Left cardiac atrium (tissue), 4 donors: ENCODE measurements at regions not wholly inside any gene's neighbourhood (a gene's known extent, or its start where the extent isn't known, plus 50 kb on each side); places are given as distances from the start of the nearest gene placed in this dataset.

Experiments
- ATAC-seq, 2 donors: fragments of 200-7000 bp; cut with Tn5 transposase; one replicate each; pipeline ENCODE4 v1.9.1; 2020; ENCODE audit warnings: mild to moderate bottlenecking in 2 of 2, moderate library complexity in 2 of 2
- DNase-seq: peaks from one replicate; pipeline ENCODE4 v3.0.0-alpha.2; 2020
- intact Hi-C, 2 donors: fragments of 100-400 bp; cut with DNase I; formaldehyde crosslinking; loops; one replicate each; pipeline versions ENCODE4 v1.14.1 to v1.15.1; 2022 to 2023
- donor health status: DM: no; HTN: yes; CAD: no.
- donor health status: DM: no; HTN: yes; CAD: no; lungs with severe emphysema.
- donor health status: DM: yes; HTN: yes; CAD: no.
- donor health status: Dilated cardiomyopathy.

- intact Hi-C loops = no loop called here
- no peak for DNase-seq
- peak; percentile 14 to 20 for ATAC-seq
Measured at GRCh38 chr1:59007820-59008598, 224.2 kb upstream of the JUN start.

DNA sequence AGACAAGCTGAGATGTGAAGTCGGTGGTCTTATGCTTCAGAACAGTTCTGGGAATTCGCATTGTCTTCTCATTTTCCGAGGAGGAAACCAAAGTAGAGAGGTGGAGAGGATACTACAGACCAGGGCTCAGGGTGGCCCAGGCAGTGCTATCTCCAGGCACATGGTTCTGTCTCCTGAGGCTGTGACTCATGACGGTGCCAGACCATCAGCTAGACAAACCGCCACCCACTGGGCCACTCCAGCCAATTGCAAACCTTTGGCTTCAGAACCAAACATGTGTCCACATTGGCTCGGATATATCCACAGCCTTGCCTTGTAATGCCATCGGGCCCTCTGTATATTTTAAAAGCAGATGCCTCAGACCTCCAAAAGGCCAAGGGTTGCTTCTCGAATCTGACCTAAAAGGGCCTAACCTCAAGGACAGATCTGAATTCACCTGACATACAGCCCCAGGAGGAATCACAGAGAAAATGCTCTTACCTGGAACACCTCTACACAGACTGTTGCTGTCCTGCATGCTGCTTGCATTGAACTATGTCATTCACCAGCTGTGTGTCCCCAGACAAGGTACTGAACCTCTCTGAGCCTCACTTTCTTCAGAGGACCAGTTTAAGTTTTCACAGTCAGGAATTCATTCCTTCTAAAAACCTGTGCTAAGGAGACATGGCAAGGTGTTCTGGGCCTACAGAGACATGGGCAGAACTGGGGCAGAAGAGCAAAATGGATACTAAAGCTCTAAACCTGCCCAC, 224.9 kb upstream of the JUN start:
- intact Hi-C loops = no loop called here
- ATAC-seq (peak; percentile 31 to 45), DNase-seq (peak; percentile 35)

DNA sequence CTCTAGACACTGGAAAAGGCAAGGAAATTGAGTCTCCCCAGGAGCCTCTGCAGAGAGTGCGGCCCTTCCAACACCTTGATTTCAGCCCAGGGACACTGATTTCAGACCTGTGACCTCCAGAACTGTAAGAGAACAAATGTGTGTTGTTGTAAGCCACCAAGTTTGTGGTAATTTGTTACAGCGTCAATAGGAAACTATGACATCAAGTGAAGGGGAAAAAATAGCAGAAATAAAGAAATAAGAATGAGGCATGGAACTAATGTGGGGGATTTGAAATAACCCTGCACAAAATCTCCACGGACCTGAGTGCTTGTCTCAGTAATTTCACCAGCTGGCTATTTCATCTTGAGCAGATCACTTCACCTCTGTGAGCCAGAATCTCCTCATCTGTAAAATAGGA, 227.8 kb upstream of the JUN start:
- intact Hi-C loops = no loop called here
- DNase-seq = no peak
- no peak for ATAC-seq

DNA sequence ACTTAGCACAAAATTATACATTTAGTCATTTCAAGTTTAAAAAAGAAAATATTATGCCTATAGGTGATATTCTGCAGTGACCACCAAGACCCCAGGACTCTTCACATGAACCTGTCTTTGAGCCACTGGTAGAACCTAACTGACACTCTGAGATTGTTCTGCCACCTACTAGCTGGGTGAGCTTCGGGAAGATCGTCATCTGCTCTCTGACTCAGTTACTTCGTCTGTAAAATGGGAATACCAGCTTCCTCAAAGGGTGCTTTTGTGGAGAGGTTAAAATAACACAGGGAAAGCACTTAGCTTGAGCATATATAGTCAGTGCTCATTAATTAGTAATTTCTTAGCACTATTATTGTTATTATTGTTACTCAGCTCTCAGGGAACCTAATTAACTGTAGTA, 228.5 kb upstream of the JUN start:
- DNase-seq (no peak), ATAC-seq (no peak)
- intact Hi-C loops = no loop called here

- ATAC-seq = peak; percentile 70 to 74
- intact Hi-C loops = no loop called here
- DNase-seq = peak; percentile 45
Measured at GRCh38 chr1:59013276-59013927, 229.6 kb upstream of the JUN start.

- intact Hi-C loops = no loop called here
- ATAC-seq = no peak
- DNase-seq = no peak
Measured at GRCh38 chr1:59013928-59014279, 230.1 kb upstream of the JUN start.

- intact Hi-C loops = no loop called here
- DNase-seq (no peak), ATAC-seq (no peak)
Measured at GRCh38 chr1:59014827-59015226, 231.0 kb upstream of the JUN start.

DNA sequence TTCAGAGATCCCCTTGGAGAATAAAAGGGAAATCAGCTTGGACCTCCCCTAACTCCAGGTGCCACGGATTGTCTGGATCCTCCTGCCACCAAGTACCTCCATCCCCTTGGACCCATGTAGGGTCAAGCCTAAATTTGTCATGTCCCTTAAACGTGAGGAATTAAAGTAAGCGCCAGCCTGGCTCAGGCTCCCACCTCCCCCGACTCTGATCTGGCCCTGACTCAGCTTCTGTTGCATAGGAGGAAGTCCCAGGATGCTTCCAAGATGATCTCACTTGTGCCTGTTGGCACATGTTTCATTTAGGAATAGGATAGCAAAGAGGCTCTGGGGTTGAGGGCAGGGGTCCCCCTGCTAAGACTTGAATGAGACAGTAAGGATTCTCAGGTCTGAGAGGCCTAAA, 231.9 kb upstream of the JUN start:
- ATAC-seq (peak in 1 of 2 donors; percentile 39), DNase-seq (no peak)
- intact Hi-C loops = no loop called here

DNA sequence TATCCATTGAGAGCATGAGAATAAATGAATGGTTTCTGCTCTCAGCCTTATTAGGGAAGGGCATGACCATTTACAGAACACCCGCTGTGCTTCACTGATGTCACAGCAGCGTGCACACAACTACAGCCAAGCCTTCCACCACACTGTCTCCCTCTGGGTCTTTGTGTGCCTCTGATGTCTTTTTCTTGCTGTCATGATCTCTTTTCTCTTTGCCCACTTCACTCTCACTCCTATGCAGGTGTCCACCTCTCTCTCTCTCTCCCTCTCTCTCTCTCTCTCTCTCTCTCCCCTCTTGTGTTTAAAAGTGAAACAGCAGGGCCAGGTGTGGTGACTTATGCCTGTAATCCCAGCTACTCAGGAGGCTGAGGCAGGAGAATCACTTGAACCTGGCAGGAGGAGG, 232.5 kb upstream of the JUN start:
- DNase-seq = no peak
- no peak for ATAC-seq
- intact Hi-C loops = no loop called here

GRCh38 chr1:59017501-59018231, 233.8 kb upstream of the JUN start:
- ATAC-seq (no peak), DNase-seq (no peak)
- intact Hi-C loops = no loop called here

- intact Hi-C loops = no loop called here
- ATAC-seq = no peak
- no peak for DNase-seq
Measured at GRCh38 chr1:59018446-59018845, 234.6 kb upstream of the JUN start.

- ATAC-seq (peak; percentile 78 to 92), DNase-seq (peak; percentile 40)
- intact Hi-C loops = no loop called here
Measured at GRCh38 chr1:59018860-59019259, 235.0 kb upstream of the JUN start.

DNA sequence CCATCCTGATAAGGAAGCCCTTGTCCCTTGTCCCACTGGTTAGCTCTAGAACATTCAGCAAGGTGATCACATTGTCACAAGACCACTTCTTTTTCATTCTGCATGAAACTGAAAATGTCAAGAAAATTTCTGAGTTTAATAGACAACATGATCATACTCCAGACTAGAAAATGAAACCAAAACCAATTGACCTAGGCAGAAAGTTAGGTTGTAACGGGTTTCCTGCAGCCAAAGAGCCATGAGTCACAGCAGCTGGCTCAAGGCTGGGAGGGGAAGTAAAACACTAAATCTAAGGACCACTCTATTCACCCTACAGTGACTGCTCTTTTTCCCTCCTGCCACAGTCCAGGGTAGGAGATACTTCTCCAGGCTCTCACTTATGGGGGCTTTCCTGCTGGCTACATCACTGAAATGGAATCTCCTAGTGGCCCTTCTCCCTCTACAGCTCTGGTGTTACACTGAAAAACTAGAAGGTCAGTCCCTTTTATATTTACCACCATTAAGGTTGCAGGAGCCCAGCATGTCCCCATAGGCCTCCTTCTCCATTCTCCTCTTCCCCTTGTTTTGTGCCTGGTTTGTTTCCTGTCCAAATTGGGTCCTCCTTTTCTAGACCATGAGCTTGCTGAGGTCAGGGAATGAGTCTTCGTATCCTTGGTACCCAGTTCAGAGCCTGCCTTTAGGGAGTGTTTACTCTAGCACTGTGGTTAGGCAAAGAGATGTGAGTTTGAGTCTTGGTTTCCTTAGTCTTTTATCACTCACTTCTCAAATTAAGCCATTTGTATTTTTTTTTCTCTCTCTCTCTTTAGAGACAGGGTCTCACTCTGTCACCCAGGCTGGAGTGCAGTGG, 236.5 kb upstream of the JUN start:
- intact Hi-C loops = no loop called here
- ATAC-seq (peak; percentile 68 to 86), DNase-seq (peak; percentile 64)

DNA sequence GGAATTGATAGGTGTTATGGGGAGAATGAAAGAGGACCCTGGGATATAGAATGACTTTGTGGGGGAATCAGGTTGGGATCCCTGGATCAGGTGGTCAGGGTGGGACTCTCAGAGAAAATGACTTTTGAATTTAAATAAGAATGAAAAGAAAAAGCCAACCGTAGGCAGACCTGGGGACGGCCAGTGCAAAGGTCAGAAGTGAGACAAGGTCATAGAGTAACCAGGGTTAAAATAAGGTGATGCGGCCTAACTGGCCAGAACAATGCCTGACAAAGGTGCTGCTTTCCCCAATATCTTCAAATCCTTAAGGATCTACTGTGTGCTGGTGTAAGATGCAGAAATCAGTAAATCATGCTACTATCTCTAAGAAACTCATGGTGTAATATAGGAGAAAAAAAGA, 238.4 kb upstream of the JUN start:
- intact Hi-C loops = no loop called here
- DNase-seq (no peak), ATAC-seq (no peak)

- ATAC-seq (no peak), DNase-seq (no peak)
- intact Hi-C loops = no loop called here
Measured at GRCh38 chr1:59022799-59023198, 239.0 kb upstream of the JUN start.

DNA sequence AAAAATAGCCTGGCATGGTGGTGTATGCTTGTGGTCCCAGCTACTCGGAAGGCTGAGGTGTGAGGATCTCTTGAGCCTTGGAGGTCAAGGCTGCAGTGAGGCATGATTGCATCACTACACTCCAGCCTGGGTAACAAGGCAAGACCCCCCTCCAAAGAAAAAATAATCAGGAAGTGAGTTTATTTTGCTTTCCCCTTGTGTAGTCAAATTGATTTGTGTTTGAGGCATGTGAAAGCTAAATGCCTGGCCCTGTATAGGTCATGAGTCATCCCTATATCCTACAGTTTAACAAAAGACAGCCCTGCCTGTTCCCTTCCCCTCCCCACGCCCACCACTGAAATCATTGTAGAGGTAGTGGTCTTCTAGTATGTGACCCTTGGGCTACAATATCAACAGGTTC, 241.4 kb upstream of the JUN start:
- DNase-seq = no peak
- no peak for ATAC-seq
- intact Hi-C loops = no loop called here

- ATAC-seq = no peak
- intact Hi-C loops = no loop called here
Measured at GRCh38 chr1:59025898-59026426, 242.1 kb upstream of the JUN start.

DNA sequence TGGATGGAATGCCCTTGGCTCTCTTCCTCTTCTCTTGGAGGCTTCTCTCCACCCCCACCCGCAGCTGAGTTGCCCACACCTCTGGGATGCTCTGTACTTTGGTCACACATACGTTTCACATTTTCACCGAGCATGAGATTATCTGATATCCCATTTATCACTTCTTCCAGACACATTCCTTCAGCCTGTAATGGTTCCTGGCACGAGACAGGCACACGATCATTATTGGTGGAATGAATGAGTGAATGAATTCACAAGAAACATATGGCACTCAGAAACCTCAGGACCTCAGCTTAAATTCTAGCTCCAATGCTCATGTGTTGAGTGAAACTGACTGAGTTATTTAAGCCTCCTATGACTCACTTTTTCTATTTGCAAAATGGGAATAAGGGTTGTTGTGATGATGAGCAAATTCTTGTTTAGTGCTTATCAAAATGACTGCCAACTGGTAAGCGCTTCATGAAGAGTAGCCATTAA, 242.7 kb upstream of the JUN start:
- intact Hi-C loops = no loop called here
- no peak for ATAC-seq
- no peak for DNase-seq

More at GRCh38 chr1:59025898-59026426, 242.1 kb upstream of the JUN start:
- no peak for DNase-seq

DNA sequence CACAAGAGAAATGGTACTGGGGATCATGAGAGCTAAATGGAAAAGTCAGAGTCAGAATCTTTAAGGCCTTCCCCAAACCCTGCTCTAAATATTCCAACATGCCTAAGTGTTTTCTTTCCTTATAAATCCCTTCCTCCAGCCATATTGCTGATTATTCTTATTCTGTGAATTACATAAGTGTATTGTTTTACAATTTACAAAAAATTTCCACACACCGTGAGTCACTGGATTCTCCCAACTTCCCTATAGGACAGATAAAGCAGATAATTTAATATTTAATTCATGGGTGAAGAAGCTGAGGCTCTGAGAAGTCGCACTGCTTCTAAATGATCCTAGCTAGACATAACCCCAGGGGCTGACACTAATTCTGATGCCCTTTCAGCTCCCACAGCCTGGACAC, 243.3 kb upstream of the JUN start:
- no peak for ATAC-seq
- no peak for DNase-seq
- intact Hi-C loops = no loop called here
